CMK (cell line): ENCODE measurements at regions not wholly inside any gene's neighbourhood (a gene's known extent, or its start where the extent isn't known, plus 50 kb on each side); places are given as distances from the start of the nearest gene placed in this dataset.

Source experiments
- DNase-seq: peaks from one replicate; pipeline ENCODE4 v3.0.0-alpha.2; 2010; ENCODE audit warnings: low read depth

DNA sequence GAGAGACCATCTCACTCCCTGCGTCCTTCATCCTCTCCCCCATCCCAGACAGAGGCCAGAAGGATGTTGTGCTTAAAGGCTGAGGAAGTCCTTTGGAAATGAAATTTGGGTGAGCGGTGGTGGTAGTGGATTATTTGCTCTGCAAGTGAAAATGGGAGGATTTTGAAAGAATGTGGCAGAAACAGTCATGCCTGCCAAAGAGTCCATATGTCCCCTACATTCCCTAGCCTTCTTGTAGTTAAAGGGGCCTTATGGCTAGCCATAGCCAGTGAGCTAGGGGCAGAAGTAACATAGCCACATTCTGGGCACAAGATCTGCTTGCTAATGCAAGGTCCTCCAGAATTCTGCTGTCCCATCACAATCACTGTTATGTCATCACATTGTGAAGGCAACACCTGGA lies 360.2 kb upstream of the TSHZ3 start:
- DNase-seq, result no peak

DNA sequence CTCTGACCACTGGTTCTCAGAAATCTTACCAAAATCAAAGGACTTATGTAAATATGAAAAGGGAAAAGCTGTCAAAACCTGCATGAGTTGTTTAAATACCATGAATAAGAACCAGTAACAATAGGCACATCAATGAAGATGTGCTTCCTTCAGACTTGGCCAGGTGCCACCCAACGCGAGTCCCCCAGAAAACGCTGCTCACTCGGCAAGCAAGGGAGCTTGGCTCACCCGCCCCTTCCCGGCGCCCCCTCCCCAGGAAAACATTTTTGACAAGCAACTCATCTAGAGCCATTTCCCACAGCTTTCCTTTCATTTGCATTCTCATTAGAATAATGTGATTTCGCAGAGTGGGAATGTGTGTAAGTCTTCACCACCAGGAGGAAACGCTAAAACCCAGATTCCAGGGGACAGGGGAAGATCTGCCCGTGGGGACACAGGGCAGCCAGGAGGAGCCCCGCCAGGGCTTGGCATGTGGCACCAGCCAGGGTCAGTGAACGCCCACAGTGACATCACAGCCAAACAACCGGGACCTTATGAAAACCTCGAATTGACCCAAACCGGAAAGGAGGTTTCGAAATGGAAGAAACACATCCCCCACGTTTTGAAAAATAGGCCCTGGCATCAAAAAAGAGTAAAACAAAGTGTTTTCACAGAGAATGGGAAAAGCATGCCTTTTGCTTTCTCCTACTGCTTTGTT lies 366.2 kb upstream of the TSHZ3 start:
- no peak for DNase-seq

DNA sequence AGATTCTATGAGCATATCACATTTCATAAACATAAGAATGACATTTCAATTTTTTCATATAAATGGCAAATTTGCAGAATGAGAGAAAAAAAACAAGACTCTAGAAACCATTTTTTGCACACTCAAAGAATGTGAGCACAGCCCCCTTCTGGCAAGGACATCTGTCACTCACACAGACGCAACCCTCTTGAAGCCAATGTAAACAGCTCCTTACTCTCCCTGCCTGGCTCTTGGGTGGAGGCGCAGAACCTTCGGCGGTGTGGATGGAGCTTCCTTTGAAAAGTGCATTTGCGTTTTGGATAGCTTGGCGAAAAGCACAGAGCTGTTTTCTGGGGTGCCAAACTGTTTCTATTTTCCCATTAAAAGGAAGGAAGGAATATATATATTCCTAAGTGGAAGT lies 367.6 kb upstream of the TSHZ3 start:
- DNase-seq, result no peak

DNA sequence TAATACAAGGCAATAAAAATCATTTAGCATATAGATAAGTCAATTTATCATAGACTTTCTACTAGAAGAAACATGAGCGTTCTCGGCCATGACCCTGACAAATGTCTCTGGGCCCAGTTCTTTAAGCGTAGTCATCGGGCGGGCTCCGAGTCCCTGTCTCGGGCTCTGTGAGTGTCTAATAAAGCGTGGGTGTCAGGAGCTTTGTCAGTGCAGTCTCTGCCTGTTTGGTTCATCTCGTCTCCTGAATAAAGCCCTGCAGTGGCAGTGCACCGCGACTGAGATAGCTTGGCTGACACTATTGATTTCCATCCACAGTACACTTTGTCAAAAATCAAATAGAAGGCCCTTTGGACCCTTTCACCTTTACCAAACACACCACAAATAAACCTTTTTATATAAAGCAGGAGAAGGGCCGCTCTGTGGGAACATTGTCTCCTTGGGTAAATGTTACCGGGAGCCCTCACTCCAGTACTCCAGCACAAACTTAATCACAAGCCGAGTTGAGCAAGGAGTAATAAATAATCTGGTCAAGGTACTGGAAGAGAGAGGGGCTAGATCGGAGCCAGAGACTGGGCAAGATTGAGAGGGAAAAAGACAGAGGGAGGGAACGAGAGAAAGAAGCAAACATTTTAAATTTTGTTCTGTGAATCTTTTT lies 368.2 kb upstream of the TSHZ3 start:
- DNase-seq, result no peak

DNA sequence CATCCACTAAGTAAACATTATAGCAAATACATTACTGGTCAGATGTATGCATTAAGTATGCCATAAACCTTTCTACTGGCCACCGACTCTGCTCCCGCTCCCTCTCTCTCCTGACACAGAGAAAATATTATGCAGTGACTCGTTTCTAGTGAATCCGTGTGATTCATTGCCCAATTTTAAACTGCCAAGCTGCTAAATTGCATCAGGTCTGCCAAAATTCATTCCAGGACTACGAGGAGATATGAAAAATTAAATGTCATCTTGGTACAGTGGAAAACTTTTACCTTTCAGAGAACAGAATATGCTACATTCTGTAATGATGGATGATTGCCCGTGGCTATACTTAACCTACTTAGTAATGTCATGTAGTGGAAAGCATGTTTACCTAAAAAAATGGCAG lies 368.8 kb upstream of the TSHZ3 start:
- no peak for DNase-seq

DNA sequence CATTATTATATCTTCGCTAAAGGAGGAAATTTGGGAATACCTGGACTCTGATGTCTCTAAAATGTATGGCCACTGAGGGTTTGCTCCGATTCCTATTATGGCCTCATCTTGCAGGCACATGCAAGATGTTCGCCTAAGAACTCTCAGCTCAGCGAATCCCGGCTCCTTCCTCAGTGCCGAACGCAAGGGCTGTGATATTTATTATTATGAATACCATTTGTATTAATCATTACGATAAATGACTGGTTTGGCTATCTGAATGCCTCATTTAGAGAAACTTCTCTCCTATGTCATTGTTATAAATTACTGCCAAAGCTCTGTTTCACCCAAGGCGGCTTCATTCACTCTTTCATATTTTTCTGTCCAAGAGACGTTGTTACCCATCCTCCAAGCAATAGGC lies 369.7 kb upstream of the TSHZ3 start:
- no peak for DNase-seq

DNA sequence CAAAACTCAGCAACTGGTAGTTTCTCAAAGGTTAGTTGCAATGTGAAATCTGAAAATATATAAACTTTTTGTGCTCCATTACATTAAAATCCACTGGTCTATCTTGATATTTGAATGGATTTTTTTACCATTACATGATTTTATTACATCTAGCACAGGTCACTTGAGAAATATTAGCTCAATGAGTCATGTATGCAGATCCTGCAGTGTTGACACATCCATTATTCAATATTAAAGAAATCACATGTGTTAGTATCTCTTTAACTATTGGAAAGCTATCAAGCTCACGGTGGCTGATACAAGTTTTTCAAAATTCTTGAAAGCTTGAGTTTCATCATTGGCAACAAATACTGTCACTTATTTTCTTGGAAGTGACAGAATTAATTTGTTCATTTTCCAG lies 373.9 kb upstream of the TSHZ3 start:
- no peak for DNase-seq

DNA sequence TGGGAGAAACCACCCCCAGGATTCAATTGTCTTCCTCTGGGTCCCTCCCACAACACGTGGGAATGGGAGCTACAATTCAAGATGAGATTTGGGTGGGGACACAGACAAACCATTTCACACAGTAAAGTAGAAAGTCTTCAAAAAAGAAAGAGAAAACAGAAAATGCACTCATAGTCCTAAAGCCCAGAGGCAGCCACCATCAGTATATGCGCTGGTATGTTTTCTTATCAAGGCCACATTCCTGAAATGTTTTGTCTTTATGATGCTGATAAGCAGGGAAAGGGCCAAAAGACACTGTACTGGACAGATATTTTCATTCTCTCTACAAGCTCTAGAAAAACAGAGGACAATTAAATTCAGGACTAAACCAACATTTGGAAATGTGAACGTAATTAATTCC lies 375.8 kb upstream of the TSHZ3 start:
- DNase-seq, result no peak

DNA sequence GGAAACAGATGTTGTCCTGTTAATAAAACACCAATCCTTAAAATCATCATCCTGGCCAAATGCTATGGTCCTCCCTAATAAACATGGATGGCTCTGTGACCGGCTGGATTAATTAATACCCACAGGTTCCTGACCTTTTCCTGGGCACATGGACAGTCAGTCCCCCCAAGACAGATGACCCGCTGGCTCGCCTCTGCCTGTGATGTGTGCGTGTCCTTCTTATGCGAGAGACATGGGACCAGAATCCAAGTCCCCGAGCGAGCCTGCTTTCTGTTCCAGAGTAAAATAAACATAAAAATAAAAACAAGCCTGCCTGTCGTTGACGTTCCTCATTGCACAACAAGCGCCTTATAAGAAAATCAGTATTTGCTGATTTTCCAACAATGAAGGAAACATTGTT lies 378.3 kb upstream of the TSHZ3 start:
- DNase-seq, result no peak

DNA sequence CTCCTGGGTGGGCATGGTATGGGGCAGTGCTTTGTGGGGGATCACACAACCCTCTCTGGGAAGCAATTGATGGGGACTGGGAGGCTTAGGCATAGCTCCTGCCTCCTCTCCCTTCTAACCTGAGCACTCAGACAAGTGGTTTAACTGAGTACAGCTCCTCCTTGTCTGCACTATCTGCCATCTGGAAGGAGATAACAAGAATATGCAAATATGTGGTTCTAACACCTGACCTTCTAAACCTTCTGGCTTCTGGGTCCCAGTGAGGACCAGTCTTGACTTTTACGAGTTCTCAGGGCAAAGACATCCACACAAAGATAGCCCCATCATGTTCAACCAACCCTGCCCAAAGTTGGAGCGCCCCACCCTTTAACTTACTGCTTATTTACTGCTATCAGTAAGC lies 381.0 kb upstream of the TSHZ3 start:
- no peak for DNase-seq

DNA sequence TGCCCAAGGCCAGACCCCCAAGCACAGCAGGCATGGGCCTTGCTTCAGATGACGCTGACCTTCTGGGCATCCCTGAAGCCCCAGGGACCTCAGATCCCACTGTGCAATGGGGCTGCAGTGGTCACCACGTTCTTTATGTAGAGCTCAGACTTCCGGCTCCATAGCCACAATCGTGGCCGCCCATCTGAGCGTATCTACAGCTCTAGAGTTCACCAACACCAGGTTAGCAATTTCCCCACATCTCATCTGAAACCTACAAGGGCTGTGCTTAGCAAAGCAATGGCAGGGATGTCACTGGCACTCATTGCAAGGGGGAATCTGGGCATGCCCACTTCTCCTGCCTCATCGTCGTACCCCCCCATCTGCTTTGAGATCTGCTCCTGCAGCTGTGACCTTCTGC lies 384.4 kb upstream of the TSHZ3 start:
- no peak for DNase-seq

DNA sequence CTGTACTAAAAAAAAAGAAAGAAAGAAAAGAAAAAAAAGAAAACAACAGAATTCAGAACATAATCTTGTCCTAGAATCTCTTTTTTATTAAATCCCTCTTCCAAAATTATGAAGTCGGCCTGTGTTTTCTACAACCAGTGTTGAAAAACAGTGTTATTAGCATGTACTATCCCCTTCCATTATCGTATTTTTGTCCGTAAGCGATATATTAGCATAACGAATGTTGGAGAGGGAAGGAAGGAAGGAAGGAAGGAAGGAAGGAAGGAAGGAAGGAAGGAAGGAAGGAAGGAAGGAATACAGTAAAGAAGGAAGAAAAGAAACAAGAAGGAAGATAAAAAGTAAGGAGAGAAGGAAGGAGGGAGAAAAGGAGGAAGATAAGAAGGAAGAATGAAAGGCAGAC lies 393.0 kb upstream of the TSHZ3 start:
- DNase-seq, result no peak

DNA sequence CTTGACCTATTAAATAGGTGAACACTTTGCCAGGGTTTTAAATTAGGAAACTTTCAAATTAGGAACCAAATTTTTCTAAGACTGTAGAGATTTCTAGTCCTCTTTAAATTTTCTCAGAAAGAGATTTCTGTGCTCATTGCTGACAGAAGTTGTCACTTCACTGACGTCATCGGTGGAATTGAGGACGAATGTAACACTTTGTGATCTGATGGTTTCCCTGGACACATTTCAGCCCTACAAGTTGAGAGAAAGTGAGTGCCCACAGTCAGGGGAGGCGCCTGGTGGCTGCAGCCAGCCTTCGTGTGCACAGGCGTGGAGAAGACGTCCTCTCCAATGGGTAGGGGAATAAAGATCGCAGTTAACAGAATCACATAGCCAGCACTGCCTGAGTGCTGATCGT lies 396.5 kb upstream of the TSHZ3 start:
- DNase-seq, result no peak

DNA sequence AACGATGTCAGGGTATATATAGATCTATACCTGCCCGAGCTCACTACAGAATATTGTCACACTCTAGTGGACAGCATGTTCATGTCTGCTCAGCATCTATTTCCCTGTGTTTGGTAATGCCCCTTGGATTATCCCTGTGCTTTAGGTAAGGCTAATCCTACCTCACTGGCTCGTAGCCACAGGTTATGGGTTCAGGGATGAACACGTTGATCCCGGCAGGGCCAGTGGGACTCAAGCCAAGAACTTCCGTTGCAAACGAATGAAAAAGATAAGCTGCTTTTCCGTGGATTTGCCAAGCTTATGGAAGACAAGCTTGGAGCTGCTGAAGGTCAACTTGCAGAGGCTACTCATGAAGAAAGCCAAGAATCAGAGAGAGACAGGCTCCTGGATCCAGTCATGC lies 400.0 kb upstream of the TSHZ3 start:
- no peak for DNase-seq

DNA sequence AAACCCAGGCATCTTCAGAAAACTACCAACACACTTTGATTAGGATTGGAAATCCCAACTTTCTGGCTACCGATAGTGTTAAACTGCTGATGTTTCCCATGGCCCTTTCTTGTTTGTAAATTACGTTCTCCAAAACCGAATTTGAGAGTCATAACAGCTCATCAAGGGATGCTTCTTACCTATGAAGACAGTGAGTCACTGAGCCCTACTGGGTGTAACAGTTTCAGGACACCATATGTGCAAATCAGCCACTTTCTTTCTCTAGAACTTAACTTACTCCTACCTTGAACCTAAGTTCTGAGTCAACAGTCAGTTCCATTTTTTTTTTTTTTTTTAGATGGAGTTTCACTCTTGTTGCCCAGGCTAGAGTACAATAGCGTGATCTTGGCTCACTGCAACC lies 410.1 kb upstream of the TSHZ3 start:
- no peak for DNase-seq

DNA sequence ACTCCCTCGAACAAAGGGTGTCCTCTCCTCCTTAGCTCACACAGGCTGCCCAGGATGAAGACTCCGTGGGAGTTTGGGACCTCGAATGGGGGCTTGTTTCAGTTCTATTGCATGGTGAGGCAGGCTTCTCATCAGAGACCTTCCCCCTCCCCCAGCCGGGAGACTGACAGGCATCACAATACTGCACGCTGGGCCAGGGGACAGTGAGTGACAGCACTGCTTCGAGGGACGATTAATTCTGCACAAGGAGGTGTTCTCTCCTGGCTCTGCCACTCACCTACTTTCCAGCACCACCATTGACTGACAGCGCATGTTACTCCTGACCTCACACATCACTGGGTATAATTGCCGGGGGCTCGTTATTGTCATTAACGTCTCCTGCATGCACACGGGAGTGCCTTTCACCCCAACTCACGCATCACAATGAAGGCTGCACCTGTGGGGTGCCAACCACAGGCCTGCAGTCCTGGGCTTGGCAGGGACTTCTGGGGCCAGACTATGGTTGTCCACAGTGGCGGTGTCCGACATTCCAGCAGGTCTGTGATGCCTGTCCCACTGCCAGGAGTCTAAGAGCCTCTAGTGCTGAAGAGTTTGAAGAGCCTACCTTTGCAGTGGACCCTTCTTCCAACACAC lies 412.2 kb upstream of the TSHZ3 start:
- DNase-seq, result no peak

DNA sequence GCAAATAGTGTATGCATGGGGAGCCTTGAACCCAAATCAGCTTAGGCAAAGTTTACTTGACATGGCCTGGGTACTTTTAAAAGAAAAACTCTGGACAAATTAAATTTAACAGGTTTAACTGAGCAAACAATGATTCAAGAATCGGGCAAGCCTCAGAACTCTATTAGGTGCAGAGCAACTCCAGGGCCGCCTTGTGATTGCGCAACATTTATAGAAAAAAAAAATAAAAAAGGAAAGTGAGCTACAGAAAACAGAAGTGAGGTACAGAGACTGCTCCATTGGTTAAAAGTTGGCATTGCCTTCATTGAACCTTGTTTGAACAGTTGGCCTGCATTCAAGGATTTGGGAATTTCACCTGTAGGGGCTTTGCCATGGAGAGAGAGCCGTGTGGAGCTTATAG lies 421.0 kb upstream of the TSHZ3 start:
- DNase-seq, result no peak

DNA sequence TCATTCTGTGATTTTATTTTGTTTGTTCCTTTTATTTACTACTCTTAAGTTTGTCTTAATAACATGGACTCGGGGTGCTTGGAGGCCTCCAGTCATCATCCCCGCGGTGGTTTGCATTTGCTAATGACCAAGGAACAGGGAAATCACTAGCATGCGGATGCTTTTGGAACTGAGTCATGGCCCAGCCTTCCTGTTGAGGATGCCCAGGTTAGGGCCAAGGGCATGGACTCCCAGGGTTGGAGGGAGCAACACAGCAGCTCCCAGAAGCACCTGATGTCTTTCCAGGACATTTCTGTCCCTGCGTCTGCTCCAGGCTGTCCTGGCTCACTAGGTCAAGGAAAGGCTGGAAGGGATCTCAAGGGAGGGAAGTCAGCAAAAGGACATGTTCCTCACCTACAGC lies 423.7 kb upstream of the TSHZ3 start:
- no peak for DNase-seq

DNA sequence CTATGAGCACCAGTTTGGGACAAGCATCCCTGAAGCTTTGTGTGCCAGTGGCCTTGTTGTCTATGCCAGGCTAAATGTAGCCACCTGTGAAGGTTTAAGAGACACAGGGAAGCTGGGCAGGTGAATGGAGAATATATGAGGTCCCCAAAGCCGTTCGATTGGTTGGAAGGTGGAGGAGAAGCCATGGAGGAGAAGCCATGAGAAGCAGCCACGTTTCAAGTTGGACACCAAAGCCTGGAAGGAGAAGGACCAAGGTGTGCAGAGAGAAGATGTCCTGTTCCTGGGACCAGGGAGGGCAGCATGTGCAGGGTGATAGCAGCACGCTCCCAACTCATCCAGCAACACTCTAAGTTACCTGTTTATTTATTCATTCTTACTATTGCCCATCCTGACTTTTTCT lies 432.3 kb upstream of the TSHZ3 start:
- DNase-seq, result no peak

DNA sequence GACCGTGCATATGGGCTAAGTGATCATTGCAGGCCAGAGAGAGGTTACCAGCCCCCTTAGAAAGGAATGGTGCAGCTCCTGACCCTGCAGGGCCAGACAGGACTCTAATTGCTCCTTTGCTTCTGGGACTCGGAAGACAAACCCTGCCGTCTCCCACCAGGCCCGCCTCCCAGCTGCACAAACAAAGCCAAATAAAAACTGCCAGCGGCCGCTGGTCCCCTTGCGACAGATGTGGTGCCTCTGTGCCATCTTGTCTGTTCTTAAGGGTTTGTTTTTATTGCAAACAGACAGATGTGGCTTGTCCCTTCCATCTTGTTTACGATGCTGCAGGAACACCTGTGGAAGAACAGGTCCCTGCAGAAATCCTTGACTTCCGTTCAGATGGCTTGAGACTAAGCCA lies 434.4 kb upstream of the TSHZ3 start:
- DNase-seq, result no peak

DNA sequence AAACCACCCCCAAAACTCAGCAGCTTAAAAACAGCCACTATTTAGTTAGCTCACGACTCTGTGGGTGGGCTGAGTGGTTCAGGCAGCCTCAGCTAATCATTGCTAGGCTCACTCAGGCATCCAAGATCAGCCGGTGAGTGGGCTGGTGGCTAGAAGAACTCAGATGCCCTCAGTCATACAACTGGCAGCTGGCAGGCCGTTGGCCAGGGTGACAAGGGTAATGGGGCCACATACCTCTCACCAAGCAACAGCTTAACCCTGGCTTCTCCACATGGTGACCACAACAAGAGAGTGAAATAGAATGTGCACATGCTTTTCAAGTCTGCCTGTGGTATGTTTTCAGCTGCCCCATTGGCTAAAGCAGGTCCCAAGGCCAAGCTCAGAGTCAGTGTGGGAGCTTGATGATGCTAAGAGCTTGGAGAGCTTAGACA lies 435.4 kb upstream of the TSHZ3 start:
- DNase-seq, result no peak

DNA sequence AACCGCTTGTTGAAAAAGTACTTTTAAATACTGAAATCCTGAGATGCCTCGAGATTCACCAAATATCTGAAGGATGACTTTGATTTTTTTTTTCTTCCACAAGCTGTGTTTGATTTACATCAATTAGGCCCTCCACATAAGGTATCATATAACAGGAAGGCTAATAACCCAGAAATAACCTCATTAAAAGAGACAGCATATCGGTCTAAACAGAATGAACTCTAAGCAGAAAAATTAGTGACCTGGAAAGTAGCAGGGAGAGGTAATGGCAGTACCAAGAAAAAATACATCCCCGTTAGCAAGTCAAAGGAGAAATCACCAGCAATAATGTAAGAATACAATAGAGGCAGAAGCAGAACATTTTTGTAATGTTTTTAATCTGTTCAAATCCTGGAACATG lies 452.4 kb upstream of the TSHZ3 start:
- DNase-seq, result no peak

DNA sequence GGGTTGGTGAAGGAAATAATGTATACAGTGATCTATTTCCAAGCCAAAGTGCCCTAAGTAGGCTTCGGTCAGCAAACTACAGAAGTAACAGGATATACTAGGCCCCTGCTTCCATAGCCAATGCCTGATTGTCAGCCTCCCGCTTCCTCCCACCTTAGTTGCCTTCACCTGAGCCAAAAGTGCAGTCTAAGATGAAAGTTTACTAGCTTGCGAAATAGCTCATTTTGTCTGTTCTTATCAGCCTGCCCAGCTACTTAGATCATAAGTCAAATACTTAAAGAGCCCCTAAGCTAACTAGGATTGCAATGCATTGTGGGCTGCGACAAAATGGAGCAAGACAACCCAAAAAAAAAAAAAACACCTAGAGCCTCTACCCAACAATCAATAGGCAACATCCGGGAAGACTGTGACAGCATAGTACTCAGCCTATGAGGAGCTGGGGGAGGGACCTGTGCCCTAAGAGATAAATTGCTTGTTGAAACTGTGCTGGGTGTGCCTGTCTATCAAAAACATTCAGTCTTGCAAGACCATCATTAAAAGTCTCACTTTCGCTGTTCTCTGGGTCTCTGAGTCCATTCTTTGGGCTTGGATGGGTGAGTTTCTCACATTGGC lies 454.7 kb upstream of the TSHZ3 start:
- no peak for DNase-seq
